OCI-LY1 (cell line): ENCODE measurements at regions not wholly inside any gene's neighbourhood (a gene's known extent, or its start where the extent isn't known, plus 50 kb on each side); places are given as distances from the start of the nearest gene placed in this dataset.

Experiments used
- H2AFZ ChIP-seq: fragments of 200-600 bp; sonication (generic), shearing (Covaris generic); 2 replicates; pipeline ENCODE4 v1.6.0; 2014; ENCODE audit warnings: antibody characterized with exemption, mild to moderate bottlenecking, low read length
- H3F3A ChIP-seq: fragments of 200-600 bp; sonication (generic), shearing (Covaris generic); 2 replicates; pipeline ENCODE4 v1.6.0; 2014; ENCODE audit warnings: mild to moderate bottlenecking, antibody characterized with exemption, low read length, moderate library complexity; ENCODE audit not compliant: insufficient read depth
- H3K27ac ChIP-seq: fragments of 200-600 bp; sonication (generic); 2 replicates; pipeline ENCODE4 v1.5.1; 2014; ENCODE audit warnings: low read length, mixed run types, mild to moderate bottlenecking, low read depth; ENCODE audit not compliant: poor library complexity, severe bottlenecking
- H3K27me3 ChIP-seq: fragments of 200-600 bp; sonication (generic); 2 replicates; pipeline ENCODE4 v1.6.0; 2014; ENCODE audit warnings: antibody characterized with exemption, mild to moderate bottlenecking, low read length, moderate library complexity; ENCODE audit not compliant: insufficient read depth
- H3K36me3 ChIP-seq: fragments of 200-600 bp; sonication (generic); 2 replicates; pipeline ENCODE4 v1.6.1; 2014; ENCODE audit warnings: mild to moderate bottlenecking, antibody characterized with exemption, low read length, moderate library complexity, mixed read lengths; ENCODE audit not compliant: insufficient read depth
- H3K4me1 ChIP-seq: fragments of 200-600 bp; sonication (generic); 2 replicates; pipeline ENCODE4 v1.5.1; 2014; ENCODE audit warnings: mild to moderate bottlenecking, low read length, moderate library complexity; ENCODE audit not compliant: insufficient read depth, severe bottlenecking
- H3K4me2 ChIP-seq: fragments of 200-600 bp; sonication (generic), shearing (Covaris generic); 2 replicates; pipeline ENCODE4 v1.6.1; 2014; ENCODE audit warnings: low read length
- H3K4me3 ChIP-seq: fragments of 200-600 bp; sonication (generic); 2 replicates; pipeline ENCODE4 v1.5.1; 2014; ENCODE audit warnings: low read length, low read depth, mild to moderate bottlenecking, mixed read lengths; ENCODE audit not compliant: poor library complexity, severe bottlenecking
- H3K79me2 ChIP-seq: fragments of 200-600 bp; shearing (Covaris generic); 2 replicates; pipeline ENCODE4 v1.6.1; 2016; ENCODE audit warnings: mixed run types, low read length, mixed read lengths; ENCODE audit not compliant: insufficient read depth
- H3K9ac ChIP-seq: fragments of 200-600 bp; sonication (generic), shearing (Covaris generic); 2 replicates; pipeline ENCODE4 v1.6.1; 2014; ENCODE audit warnings: mild to moderate bottlenecking, low read length, mixed read lengths
- H3K9me2 ChIP-seq: fragments of 200-600 bp; sonication (generic), shearing (Covaris generic); 2 replicates; pipeline ENCODE4 v1.6.1; 2014; ENCODE audit warnings: low read depth, mild to moderate bottlenecking, low read length, mixed read lengths
- H3K9me3 ChIP-seq: fragments of 200-600 bp; shearing (Covaris generic); 2 replicates; pipeline ENCODE4 v1.6.1; 2014; ENCODE audit warnings: low read length, mixed read lengths
- H4K20me1 ChIP-seq: fragments of 200-600 bp; sonication (generic), shearing (Covaris generic); 2 replicates; pipeline ENCODE4 v1.6.0; 2016; ENCODE audit warnings: mild to moderate bottlenecking, low read length; ENCODE audit not compliant: insufficient read depth
- EZH2 ChIP-seq: fragments of 200-600 bp; sonication (generic), shearing (Covaris generic); IDR thresholded peaks from 2 replicates; pipeline ENCODE4 v1.8.0; 2017; ENCODE audit warnings: borderline replicate concordance, mixed run types, mild to moderate bottlenecking, antibody characterized with exemption, low read length, moderate library complexity, mixed read lengths
- TF ChIP-seq, protein P1 (sequence below): fragments of 200-600 bp; sonication (generic), shearing (Covaris generic); IDR thresholded peaks from 2 replicates; pipeline ENCODE4 v1.5.1; 2017; ENCODE audit warnings: mild to moderate bottlenecking, antibody characterized with exemption, low read length, moderate library complexity, mixed read lengths

DNA sequence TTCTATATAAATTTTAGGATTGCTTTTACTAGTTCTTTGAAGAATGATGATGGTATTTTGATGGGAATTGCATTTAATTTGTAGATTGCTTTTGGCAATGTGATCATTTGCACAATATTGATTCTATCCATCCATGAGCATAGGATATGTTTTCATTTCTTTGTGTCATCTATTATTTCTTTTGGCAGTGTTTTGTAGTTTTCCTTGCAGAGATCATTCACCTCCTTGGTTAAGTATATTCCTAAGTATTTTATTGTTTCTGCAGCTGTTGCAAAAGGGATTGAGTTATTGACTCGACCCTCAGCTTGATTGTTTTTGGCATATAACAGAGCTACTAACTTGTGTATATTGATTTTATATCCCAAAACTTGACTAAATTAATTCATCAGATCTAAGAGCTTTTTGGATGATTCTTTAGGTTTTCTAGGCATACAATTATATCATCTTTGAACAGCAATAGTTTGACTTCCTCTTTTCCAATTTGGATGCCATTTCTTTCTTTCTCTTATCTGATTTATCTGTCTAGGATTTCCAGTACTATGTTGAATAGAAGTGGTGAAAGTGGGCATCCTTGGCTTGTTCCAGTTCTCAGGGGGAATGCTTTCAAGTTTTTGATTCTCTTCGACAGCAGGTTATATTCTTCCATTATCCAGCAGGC, 668.1 kb downstream of the SLC16A7 start:
- Histone ChIP-seq H3F3A (no peaks in the 10 kb centered on the region), H3K9me3 (no peaks in the 10 kb centered on the region), H4K20me1 (no peaks in the 10 kb centered on the region), H3K9me2 (no peaks in the 10 kb centered on the region), H3K27ac (no peak overlapping the region), H2AFZ (no peak overlapping the region), H3K9ac (no peak overlapping the region), H3K4me2 (no peak overlapping the region), H3K79me2 (no peaks in the 10 kb centered on the region), H3K27me3 (no peaks in the 10 kb centered on the region), H3K4me3 (no peak overlapping the region), H3K4me1 (no peaks in the 10 kb centered on the region), H3K36me3 (no peaks in the 10 kb centered on the region)
- TF ChIP-seq EZH2: no peak
- TF ChIP-seq, protein P1, sequence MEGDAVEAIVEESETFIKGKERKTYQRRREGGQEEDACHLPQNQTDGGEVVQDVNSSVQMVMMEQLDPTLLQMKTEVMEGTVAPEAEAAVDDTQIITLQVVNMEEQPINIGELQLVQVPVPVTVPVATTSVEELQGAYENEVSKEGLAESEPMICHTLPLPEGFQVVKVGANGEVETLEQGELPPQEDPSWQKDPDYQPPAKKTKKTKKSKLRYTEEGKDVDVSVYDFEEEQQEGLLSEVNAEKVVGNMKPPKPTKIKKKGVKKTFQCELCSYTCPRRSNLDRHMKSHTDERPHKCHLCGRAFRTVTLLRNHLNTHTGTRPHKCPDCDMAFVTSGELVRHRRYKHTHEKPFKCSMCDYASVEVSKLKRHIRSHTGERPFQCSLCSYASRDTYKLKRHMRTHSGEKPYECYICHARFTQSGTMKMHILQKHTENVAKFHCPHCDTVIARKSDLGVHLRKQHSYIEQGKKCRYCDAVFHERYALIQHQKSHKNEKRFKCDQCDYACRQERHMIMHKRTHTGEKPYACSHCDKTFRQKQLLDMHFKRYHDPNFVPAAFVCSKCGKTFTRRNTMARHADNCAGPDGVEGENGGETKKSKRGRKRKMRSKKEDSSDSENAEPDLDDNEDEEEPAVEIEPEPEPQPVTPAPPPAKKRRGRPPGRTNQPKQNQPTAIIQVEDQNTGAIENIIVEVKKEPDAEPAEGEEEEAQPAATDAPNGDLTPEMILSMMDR: no peak

DNA sequence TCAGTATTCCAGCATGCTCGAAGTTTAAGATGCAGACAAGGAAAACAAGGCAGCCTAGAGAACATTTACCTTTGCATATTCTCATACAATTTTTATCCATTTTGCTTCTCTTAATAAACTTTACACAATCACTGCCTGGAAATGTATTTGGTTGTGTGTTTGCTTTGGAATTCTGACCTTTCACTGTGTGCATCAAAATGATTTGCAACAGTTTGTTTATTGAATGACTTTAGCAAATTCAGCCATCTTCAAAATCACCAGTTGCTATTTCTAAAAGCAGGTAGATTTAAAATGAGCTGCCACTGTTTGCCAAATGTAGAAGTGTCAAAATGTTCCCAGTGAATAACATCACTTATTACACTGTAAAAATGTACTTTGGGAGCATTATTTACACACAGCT, 669.9 kb downstream of the SLC16A7 start:
- no peak overlapping the region for H2AFZ ChIP-seq
- no peak overlapping the region for H3K27ac ChIP-seq
- H3K9me2 ChIP-seq: no peaks in the 10 kb centered on the region
- H3K4me3 ChIP-seq: no peak overlapping the region
- no peak overlapping the region for H3K9ac ChIP-seq
- H3K27me3 ChIP-seq: no peaks in the 10 kb centered on the region
- H3F3A ChIP-seq: no peaks in the 10 kb centered on the region
- no peaks in the 10 kb centered on the region for H4K20me1 ChIP-seq
- no peaks in the 10 kb centered on the region for H3K4me1 ChIP-seq
- no peaks in the 10 kb centered on the region for H3K9me3 ChIP-seq
- H3K4me2 ChIP-seq: no peak overlapping the region
- no peaks in the 10 kb centered on the region for H3K36me3 ChIP-seq
- H3K79me2 ChIP-seq: no peaks in the 10 kb centered on the region
- TF ChIP-seq, protein P1: no peak
- no peak for TF ChIP-seq EZH2

DNA sequence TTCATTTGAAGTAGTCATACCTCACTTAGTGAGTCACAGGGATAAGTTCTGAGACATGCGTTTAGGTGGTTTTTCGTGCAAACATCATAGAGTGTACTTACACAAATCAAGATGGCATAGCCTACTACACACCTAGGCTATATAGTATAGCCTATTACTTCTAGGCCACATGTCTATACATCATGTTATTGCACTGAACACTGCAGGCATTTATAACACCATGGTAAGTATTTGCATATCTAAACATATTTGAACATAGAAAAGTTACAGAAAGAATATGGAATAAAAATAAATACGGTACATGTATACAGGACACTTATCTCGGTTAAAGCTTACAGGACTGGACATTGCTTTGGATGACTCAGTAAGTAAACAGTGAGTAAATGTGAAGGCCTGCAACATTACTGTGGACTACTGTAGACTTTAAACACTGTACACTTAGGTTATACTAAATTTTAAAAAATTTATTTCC, 670.6 kb downstream of the SLC16A7 start:
- no peak overlapping the region for H2AFZ ChIP-seq
- no peaks in the 10 kb centered on the region for H3K36me3 ChIP-seq
- H3K4me3 ChIP-seq: no peak overlapping the region
- no peak overlapping the region for H3K9ac ChIP-seq
- no peaks in the 10 kb centered on the region for H4K20me1 ChIP-seq
- H3K27me3 ChIP-seq: no peaks in the 10 kb centered on the region
- no peak overlapping the region for H3K4me2 ChIP-seq
- no peak overlapping the region for H3K27ac ChIP-seq
- no peaks in the 10 kb centered on the region for H3K4me1 ChIP-seq
- H3K9me2 ChIP-seq: no peaks in the 10 kb centered on the region
- H3K79me2 ChIP-seq: no peaks in the 10 kb centered on the region
- TF ChIP-seq EZH2: no peak
- TF ChIP-seq, protein P1: no peak
- H3K9me3 ChIP-seq: no peaks in the 10 kb centered on the region
- H3F3A ChIP-seq: no peaks in the 10 kb centered on the region
